ENCODE measurements at regions not wholly inside any gene's neighbourhood (a gene's known extent, or its start where the extent isn't known, plus 50 kb on each side); places are given as distances from the start of the nearest gene placed in this dataset.

- POLR2A ChIA-PET: no interaction called here
- Mint-ChIP-seq H3K9me3 (ENCODE audit: insufficient read depth) (no peaks in the 10 kb centered on the region), H3K4me3 (no peak overlapping the region), H3K36me3 (ENCODE audit: low read depth) (no peaks in the 10 kb centered on the region), H3K27me3 (ENCODE audit: low read depth) (peaks cover 4% of the 10 kb centered on the region), H3K4me1 (ENCODE audit: low read depth) (peaks cover 5% of the 10 kb centered on the region), H3K27ac (no peak overlapping the region)
- DNase-seq (no peak), ATAC-seq (no peak)
- CTCF ChIA-PET: no interaction called here
Measured at GRCh38 chr13:59445812-59446211, 717.9 kb downstream of the DIAPH3 start.

GRCh38 chr13:59446391-59446790, 717.3 kb downstream of the DIAPH3 start:
- Mint-ChIP-seq H3K27ac (no peak overlapping the region), H3K9me3 (ENCODE audit: insufficient read depth) (no peaks in the 10 kb centered on the region), H3K27me3 (ENCODE audit: low read depth) (peaks cover 4% of the 10 kb centered on the region), H3K4me3 (no peak overlapping the region), H3K36me3 (ENCODE audit: low read depth) (no peaks in the 10 kb centered on the region), H3K4me1 (ENCODE audit: low read depth) (peaks cover 1% of the 10 kb centered on the region)
- ATAC-seq (no peak), DNase-seq (no peak)
- CTCF ChIA-PET: interaction anchor here (0.7 kb wide), 1 partner anchor 64 kb away, joined by 4 read pairs; no protein-coding TSS in a partner anchor
- POLR2A ChIA-PET: no interaction called here

- Mint-ChIP-seq H3K27ac (no peak overlapping the region), H3K36me3 (ENCODE audit: low read depth) (no peaks in the 10 kb centered on the region), H3K27me3 (ENCODE audit: low read depth) (peaks cover 5% of the 10 kb centered on the region), H3K4me3 (no peak overlapping the region), H3K4me1 (ENCODE audit: low read depth) (no peaks in the 10 kb centered on the region), H3K9me3 (ENCODE audit: insufficient read depth) (no peaks in the 10 kb centered on the region)
- no peak for DNase-seq
- ChIA-PET POLR2A (no interaction called here), CTCF (no interaction called here)
- no peak for ATAC-seq
Measured at GRCh38 chr13:59447031-59447430, 716.7 kb downstream of the DIAPH3 start.

- ChIA-PET CTCF (no interaction called here), POLR2A (no interaction called here)
- H3K36me3 Mint-ChIP-seq (ENCODE audit: low read depth): no peaks in the 10 kb centered on the region
- H3K4me3 Mint-ChIP-seq: no peak overlapping the region
- ATAC-seq (no peak), DNase-seq (no peak)
- no peaks in the 10 kb centered on the region for H3K9me3 Mint-ChIP-seq (ENCODE audit: insufficient read depth)
- no peak overlapping the region for H3K27ac Mint-ChIP-seq
- no peaks in the 10 kb centered on the region for H3K4me1 Mint-ChIP-seq (ENCODE audit: low read depth)
- H3K27me3 Mint-ChIP-seq (ENCODE audit: low read depth): peaks cover 3% of the 10 kb centered on the region
Measured at GRCh38 chr13:59447846-59448620, 715.7 kb downstream of the DIAPH3 start.

DNA sequence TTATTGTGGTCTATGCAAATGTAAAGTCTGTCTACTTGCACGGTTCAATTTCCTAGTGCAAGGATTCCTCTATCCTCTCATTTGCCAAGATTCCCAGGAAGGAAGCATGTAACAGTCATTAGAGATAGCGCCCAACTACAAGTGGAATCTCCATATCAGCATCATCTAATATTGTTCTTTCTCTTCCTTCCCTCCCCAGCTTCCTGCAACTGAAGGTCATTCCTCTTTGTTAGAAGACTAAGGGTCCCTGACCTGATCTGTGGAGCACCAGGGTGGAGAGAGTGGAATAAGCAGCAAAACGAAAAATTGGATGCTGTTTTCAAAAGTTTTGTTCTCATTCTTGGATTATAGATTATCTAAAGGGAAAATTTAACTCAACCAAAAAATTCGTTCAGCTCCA, 714.0 kb downstream of the DIAPH3 start:
- ChIA-PET CTCF (no interaction called here), POLR2A (no interaction called here)
- ATAC-seq (no peak), DNase-seq (no peak)
- Mint-ChIP-seq H3K27me3 (ENCODE audit: low read depth) (peaks cover 3% of the 10 kb centered on the region), H3K36me3 (ENCODE audit: low read depth) (no peaks in the 10 kb centered on the region), H3K9me3 (ENCODE audit: insufficient read depth) (no peaks in the 10 kb centered on the region), H3K4me3 (no peak overlapping the region), H3K4me1 (ENCODE audit: low read depth) (no peaks in the 10 kb centered on the region), H3K27ac (no peak overlapping the region)

DNA sequence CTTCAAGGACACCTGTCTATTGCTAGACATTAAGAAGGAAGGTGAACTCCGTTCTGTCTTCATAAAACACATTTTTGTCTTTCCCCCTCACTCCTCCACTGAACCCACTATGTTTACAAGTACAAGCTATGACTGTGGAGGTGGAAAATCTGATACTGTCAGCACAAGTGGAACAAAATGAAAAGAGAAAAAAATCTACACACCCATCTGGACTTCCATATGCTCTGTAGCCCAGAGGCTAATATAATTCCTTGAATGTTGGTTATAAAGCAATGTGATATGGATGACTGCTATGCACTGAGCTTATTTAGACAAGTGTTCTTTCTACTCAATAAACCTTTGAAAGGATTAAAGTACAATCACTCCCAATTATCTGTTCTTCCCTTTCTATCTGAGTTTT, 713.5 kb downstream of the DIAPH3 start:
- no peak for DNase-seq
- POLR2A ChIA-PET: no interaction called here
- H3K9me3 Mint-ChIP-seq (ENCODE audit: insufficient read depth): no peaks in the 10 kb centered on the region
- no peak for ATAC-seq
- H3K4me3 Mint-ChIP-seq: no peak overlapping the region
- H3K36me3 Mint-ChIP-seq (ENCODE audit: low read depth): no peaks in the 10 kb centered on the region
- H3K27ac Mint-ChIP-seq: no peak overlapping the region
- CTCF ChIA-PET: no interaction called here
- H3K4me1 Mint-ChIP-seq (ENCODE audit: low read depth): no peaks in the 10 kb centered on the region
- peaks cover 3% of the 10 kb centered on the region for H3K27me3 Mint-ChIP-seq (ENCODE audit: low read depth)

- no peak overlapping the region for H3K27ac Mint-ChIP-seq
- ChIA-PET POLR2A (no interaction called here), CTCF (no interaction called here)
- ATAC-seq: no peak
- no peak for DNase-seq
- no peaks in the 10 kb centered on the region for H3K9me3 Mint-ChIP-seq (ENCODE audit: insufficient read depth)
- H3K27me3 Mint-ChIP-seq (ENCODE audit: low read depth): peaks cover 3% of the 10 kb centered on the region
- H3K36me3 Mint-ChIP-seq (ENCODE audit: low read depth): no peaks in the 10 kb centered on the region
- no peaks in the 10 kb centered on the region for H3K4me1 Mint-ChIP-seq (ENCODE audit: low read depth)
- no peak overlapping the region for H3K4me3 Mint-ChIP-seq
Measured at GRCh38 chr13:59451236-59451635, 712.5 kb downstream of the DIAPH3 start.

GRCh38 chr13:59452189-59452890, 711.4 kb downstream of the DIAPH3 start:
- ChIA-PET POLR2A (no interaction called here), CTCF (no interaction called here)
- no peak overlapping the region for H3K27ac Mint-ChIP-seq
- H3K4me3 Mint-ChIP-seq: no peak overlapping the region
- H3K27me3 Mint-ChIP-seq (ENCODE audit: low read depth): peaks cover 3% of the 10 kb centered on the region
- no peaks in the 10 kb centered on the region for H3K9me3 Mint-ChIP-seq (ENCODE audit: insufficient read depth)
- no peaks in the 10 kb centered on the region for H3K4me1 Mint-ChIP-seq (ENCODE audit: low read depth)
- H3K36me3 Mint-ChIP-seq (ENCODE audit: low read depth): no peaks in the 10 kb centered on the region
- no peak for ATAC-seq
- DNase-seq: no peak

- no peaks in the 10 kb centered on the region for H3K27me3 Mint-ChIP-seq (ENCODE audit: low read depth)
- no peak overlapping the region for H3K4me3 Mint-ChIP-seq
- no peak overlapping the region for H3K27ac Mint-ChIP-seq
- ATAC-seq: no peak
- no peak for DNase-seq
- ChIA-PET CTCF (interaction anchor here (2.1 kb wide), 1 partner anchor 67 kb away, joined by 6 read pairs; no protein-coding TSS in a partner anchor), POLR2A (interaction anchor here (0.9 kb wide), 1 partner anchor 22 kb away, joined by 3 read pairs; no protein-coding TSS in a partner anchor)
- H3K9me3 Mint-ChIP-seq (ENCODE audit: insufficient read depth): no peaks in the 10 kb centered on the region
- no peaks in the 10 kb centered on the region for H3K36me3 Mint-ChIP-seq (ENCODE audit: low read depth)
- peaks cover 2% of the 10 kb centered on the region for H3K4me1 Mint-ChIP-seq (ENCODE audit: low read depth)
Measured at GRCh38 chr13:59458908-59459579, 704.7 kb downstream of the DIAPH3 start.

GRCh38 chr13:59459972-59460371, 703.8 kb downstream of the DIAPH3 start:
- H3K27me3 Mint-ChIP-seq (ENCODE audit: low read depth): no peaks in the 10 kb centered on the region
- no peak for DNase-seq
- ChIA-PET POLR2A (interaction anchor here (0.9 kb wide), 1 partner anchor 23 kb away, joined by 3 read pairs; no protein-coding TSS in a partner anchor), CTCF (interaction anchor here (2.1 kb wide), 1 partner anchor 68 kb away, joined by 6 read pairs; no protein-coding TSS in a partner anchor)
- H3K4me3 Mint-ChIP-seq: no peak overlapping the region
- no peak overlapping the region for H3K27ac Mint-ChIP-seq
- peaks cover 2% of the 10 kb centered on the region for H3K4me1 Mint-ChIP-seq (ENCODE audit: low read depth)
- ATAC-seq: no peak
- H3K36me3 Mint-ChIP-seq (ENCODE audit: low read depth): no peaks in the 10 kb centered on the region
- no peaks in the 10 kb centered on the region for H3K9me3 Mint-ChIP-seq (ENCODE audit: insufficient read depth)

DNA sequence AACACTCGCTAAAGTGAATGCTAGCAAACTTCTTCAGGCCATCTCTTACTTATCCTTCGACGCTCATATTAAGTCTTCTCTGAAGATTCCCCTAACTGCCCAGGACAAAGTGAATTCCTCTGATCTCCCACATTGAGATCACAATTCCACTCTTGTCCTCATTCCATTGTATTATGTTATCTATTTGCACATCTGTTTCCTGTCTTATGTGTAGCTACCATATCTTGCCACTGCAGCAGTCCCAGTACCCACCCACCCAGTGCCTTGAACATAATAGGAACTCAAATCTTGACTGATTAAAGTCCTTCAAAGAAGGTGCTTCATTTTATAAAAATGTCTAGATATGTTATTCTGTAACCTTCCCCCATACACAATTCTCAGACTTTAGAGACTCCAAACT, 702.3 kb downstream of the DIAPH3 start:
- POLR2A ChIA-PET: no interaction called here
- H3K9me3 Mint-ChIP-seq (ENCODE audit: insufficient read depth): no peaks in the 10 kb centered on the region
- ATAC-seq (no peak), DNase-seq (no peak)
- H3K4me3 Mint-ChIP-seq: no peak overlapping the region
- H3K27ac Mint-ChIP-seq: no peak overlapping the region
- no peaks in the 10 kb centered on the region for H3K27me3 Mint-ChIP-seq (ENCODE audit: low read depth)
- CTCF ChIA-PET: no interaction called here
- H3K4me1 Mint-ChIP-seq (ENCODE audit: low read depth): peaks cover 2% of the 10 kb centered on the region
- no peaks in the 10 kb centered on the region for H3K36me3 Mint-ChIP-seq (ENCODE audit: low read depth)

DNA sequence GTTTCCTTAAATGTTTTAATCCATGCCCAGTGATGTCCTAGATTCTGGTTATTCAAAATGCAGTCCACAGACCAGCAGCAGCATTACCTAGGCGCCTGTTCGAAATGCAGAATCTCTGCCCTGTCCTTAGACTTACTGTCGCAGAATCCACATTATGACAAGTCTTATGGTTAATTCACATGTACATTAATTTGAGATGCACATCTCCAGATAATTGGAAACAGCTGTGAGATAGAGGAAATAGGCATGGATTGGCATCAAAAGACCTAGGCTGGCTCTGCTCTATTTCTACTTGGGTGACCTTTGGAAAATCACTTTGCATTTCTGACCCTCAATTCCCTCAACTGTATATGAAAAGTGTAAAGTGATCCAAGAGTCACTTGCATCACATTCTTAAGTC, 700.7 kb downstream of the DIAPH3 start:
- ChIA-PET CTCF (no interaction called here), POLR2A (no interaction called here)
- ATAC-seq: no peak
- no peak for DNase-seq
- Mint-ChIP-seq H3K27me3 (ENCODE audit: low read depth) (no peaks in the 10 kb centered on the region), H3K27ac (no peak overlapping the region), H3K36me3 (ENCODE audit: low read depth) (no peaks in the 10 kb centered on the region), H3K4me3 (no peak overlapping the region), H3K4me1 (ENCODE audit: low read depth) (peaks cover 2% of the 10 kb centered on the region), H3K9me3 (ENCODE audit: insufficient read depth) (no peaks in the 10 kb centered on the region)
